ENCODE measurements at regions not wholly inside any gene's neighbourhood (a gene's known extent, or its start where the extent isn't known, plus 50 kb on each side); places are given as distances from the start of the nearest gene placed in this dataset.
"Not testable (repeated sequence)": the region's sequence is repeated elsewhere in the genome, so short reads cannot be mapped to it uniquely, and the experiment has no call there.

DNA sequence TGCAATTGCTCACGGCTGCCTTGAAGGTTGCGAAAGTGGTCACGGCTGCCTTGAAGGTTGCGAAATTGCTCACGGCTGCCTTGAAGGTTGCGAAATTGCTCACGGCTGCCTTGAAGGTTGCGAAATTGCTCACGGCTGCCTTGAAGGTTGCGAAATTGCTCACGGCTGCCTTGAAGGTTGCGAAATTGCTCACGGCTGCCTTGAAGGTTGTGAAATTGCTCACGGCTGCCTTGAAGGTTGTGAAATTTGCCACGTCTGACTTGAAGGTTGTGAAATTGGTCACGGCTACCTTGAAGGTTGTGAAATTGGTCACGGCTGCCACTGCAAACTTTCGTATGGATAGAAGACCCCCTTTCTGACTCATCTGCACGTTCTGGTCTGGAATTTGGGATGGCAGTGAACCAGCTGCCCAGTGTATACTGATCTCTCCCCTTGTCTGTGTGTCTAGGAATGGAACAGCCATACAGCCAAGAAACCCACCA is 150.1 kb downstream of the ASMT start:
- not testable (repeated sequence) for TF ChIP-seq ZNF350 (tag by site-specific recombination; IDR thresholded peaks at IDR 0.05)
- TF ChIP-seq, protein P1, sequence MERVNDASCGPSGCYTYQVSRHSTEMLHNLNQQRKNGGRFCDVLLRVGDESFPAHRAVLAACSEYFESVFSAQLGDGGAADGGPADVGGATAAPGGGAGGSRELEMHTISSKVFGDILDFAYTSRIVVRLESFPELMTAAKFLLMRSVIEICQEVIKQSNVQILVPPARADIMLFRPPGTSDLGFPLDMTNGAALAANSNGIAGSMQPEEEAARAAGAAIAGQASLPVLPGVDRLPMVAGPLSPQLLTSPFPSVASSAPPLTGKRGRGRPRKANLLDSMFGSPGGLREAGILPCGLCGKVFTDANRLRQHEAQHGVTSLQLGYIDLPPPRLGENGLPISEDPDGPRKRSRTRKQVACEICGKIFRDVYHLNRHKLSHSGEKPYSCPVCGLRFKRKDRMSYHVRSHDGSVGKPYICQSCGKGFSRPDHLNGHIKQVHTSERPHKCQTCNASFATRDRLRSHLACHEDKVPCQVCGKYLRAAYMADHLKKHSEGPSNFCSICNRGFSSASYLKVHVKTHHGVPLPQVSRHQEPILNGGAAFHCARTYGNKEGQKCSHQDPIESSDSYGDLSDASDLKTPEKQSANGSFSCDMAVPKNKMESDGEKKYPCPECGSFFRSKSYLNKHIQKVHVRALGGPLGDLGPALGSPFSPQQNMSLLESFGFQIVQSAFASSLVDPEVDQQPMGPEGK (tag by site-specific recombination; IDR thresholded peaks at IDR 0.05), result not testable (repeated sequence)
